K562 (cell line): ENCODE measurements at regions not wholly inside any gene's neighbourhood (a gene's known extent, or its start where the extent isn't known, plus 50 kb on each side); places are given as distances from the start of the nearest gene placed in this dataset.

Source experiments
- ATAC-seq: fragments of 200-7000 bp; cut with Tn5 transposase; 3 replicates; pipeline ENCODE4 v1.9.1; 2020; ENCODE audit warnings: moderate library complexity
- BruUV-seq: library from RNA; stranded (reverse); fragments of 400-500 nt; replicated peaks from 2 replicates; lab custom pipeline; 2021; lab: Mats Ljungman, UMichigan
- CTCF ChIA-PET: fragments of 300-600 bp; formaldehyde crosslinking; extraction: SDS; loops from one replicate; lab custom pipeline; 2021; ENCODE audit warnings: low intra/inter-chr PET ratio; lab: Yijun Ruan, JAX
- POLR2A ChIA-PET: fragments of 300-600, 350-650 bp; sonication (Branson Sonifier 250); formaldehyde crosslinking; extraction: SDS; loops from one replicate; lab custom pipeline; 2021; ENCODE audit warnings: antibody characterized with exemption, inconsistent platforms; lab: Yijun Ruan, JAX
- DNase-seq, 4 experiments: peaks; one replicate each; pipeline versions ENCODE4 v3.0.0 to v3.0.0-alpha.2; 2011 to 2018; ENCODE audit warnings: low spot score in 3 of 4, mixed read lengths in 3 of 4; ENCODE audit errors: extremely low read depth in 1 of 4
- FAIRE-seq: peaks from 2 replicates; lab custom pipeline; 2011; peaks lifted over from hg19 to GRCh38; lab: Jason Lieb, UNC
- H2AFZ ChIP-seq: 2 replicates; pipeline ENCODE4 v1.6.0; 2011; ENCODE audit warnings: low read depth, low read length, control low read depth, inconsistent platforms
- H3K27ac ChIP-seq: fragments of 200-600 bp; 3 replicates; pipeline ENCODE4 v1.8.0; 2011; ENCODE audit warnings: low read depth, mild to moderate bottlenecking, control low read depth, inconsistent platforms, low read length, moderate library complexity, mixed read lengths; ENCODE audit errors: extremely low read depth
- H3K27me3 ChIP-seq, 2 experiments: fragments of 300-600 bp in 1 of 2; 2 replicates in 1 of 2; 3 replicates in 1 of 2; pipeline versions ENCODE4 v1.6.0 to v1.8.0; 2011; ENCODE audit warnings: inconsistent platforms in 2 of 2, low read length in 2 of 2, mild to moderate bottlenecking in 1 of 2, mixed read lengths in 1 of 2, moderate library complexity in 1 of 2; ENCODE audit not compliant: control insufficient read depth in 2 of 2, insufficient read depth in 2 of 2
- H3K36me3 ChIP-seq: fragments of 300-600 bp; 3 replicates; pipeline ENCODE4 v1.8.0; 2011; ENCODE audit warnings: mild to moderate bottlenecking, low read length, inconsistent platforms; ENCODE audit not compliant: control insufficient read depth, insufficient read depth
- H3K4me1 ChIP-seq, 2 experiments: fragments of 200-600 bp in 1 of 2; replicated peaks in 1 of 2; 2 replicates in 1 of 2; 3 replicates in 1 of 2; pipeline versions ENCODE4 v1.5.1 to v1.8.0; 2011; ENCODE audit warnings: inconsistent platforms in 2 of 2, low read length in 2 of 2, mild to moderate bottlenecking in 1 of 2, mixed read lengths in 1 of 2, moderate library complexity in 1 of 2; ENCODE audit not compliant: control insufficient read depth in 2 of 2, insufficient read depth in 2 of 2
- H3K4me2 ChIP-seq: 2 replicates; pipeline ENCODE4 v1.6.1; 2011; ENCODE audit warnings: low read length, control low read depth, inconsistent platforms, mixed read lengths; ENCODE audit not compliant: insufficient read depth
- H3K4me3 ChIP-seq: fragments of 200-600 bp; sonication (generic), shearing (Covaris generic); 2 replicates; pipeline ENCODE4 v1.5.1; 2016; ENCODE audit warnings: control low read depth, inconsistent platforms
- H3K79me2 ChIP-seq: fragments of 200-600 bp; 3 replicates; pipeline ENCODE4 v1.8.0; 2011; ENCODE audit warnings: low read length, inconsistent platforms; ENCODE audit not compliant: control insufficient read depth, insufficient read depth
- H3K9ac ChIP-seq, 2 experiments: 2 replicates each; pipeline versions ENCODE4 v1.6.0 to v1.6.1; 2011; ENCODE audit warnings: low read depth in 2 of 2, low read length in 2 of 2, control low read depth in 1 of 2, inconsistent platforms in 1 of 2, mild to moderate bottlenecking in 1 of 2, mixed read lengths in 1 of 2; ENCODE audit not compliant: insufficient read depth in 1 of 2
- H3K9me1 ChIP-seq: one replicate; pipeline ENCODE4 v1.6.0; 2011; ENCODE audit warnings: inconsistent platforms, mild to moderate bottlenecking, low read length, moderate library complexity; ENCODE audit not compliant: control insufficient read depth, insufficient read depth
- H3K9me3 ChIP-seq: replicated peaks from 2 replicates; pipeline ENCODE4 v1.5.1; 2011; ENCODE audit warnings: low read depth, low read length, inconsistent platforms; ENCODE audit not compliant: control insufficient read depth, insufficient read depth
- H4K20me1 ChIP-seq: replicated peaks from 2 replicates; pipeline ENCODE4 v1.6.1; 2011; ENCODE audit warnings: low read length, inconsistent platforms, mixed read lengths; ENCODE audit not compliant: control insufficient read depth, insufficient read depth
- FOXM1 ChIP-seq, 2 experiments: fragments of 450-650 bp in 1 of 2; sonication (generic) in 1 of 2; formaldehyde crosslinking in 1 of 2; IDR thresholded peaks; 2 replicates each; pipeline versions ENCODE4 v1.6.1 to v1.9.0; 2017 to 2022; ENCODE audit warnings: low read depth in 2 of 2, mild to moderate bottlenecking in 2 of 2, missing genetic modification reagents in 1 of 2, moderate library complexity in 1 of 2
- NONO ChIP-seq, 2 experiments: fragments of 200-400 bp in 1 of 2; fragments of 450-650 bp in 1 of 2; formaldehyde crosslinking in 1 of 2; IDR thresholded peaks; 2 replicates each; pipeline ENCODE4 v1.6.1; 2017; ENCODE audit warnings: low read depth in 2 of 2, mild to moderate bottlenecking in 2 of 2, moderate library complexity in 2 of 2, low read length in 1 of 2
- RAD51 ChIP-seq: fragments of 450-650 bp; IDR thresholded peaks from 2 replicates; pipeline ENCODE4 v1.7.1; 2016; ENCODE audit warnings: low read depth, mild to moderate bottlenecking, borderline replicate concordance
- VEZF1 ChIP-seq: fragments of 200-800 bp; sonication (Bioruptor generic); IDR thresholded peaks from 2 replicates; pipeline ENCODE4 v1.6.1; 2017; ENCODE audit warnings: missing genetic modification characterization, missing compliant biosample characterization
- ZBTB7A ChIP-seq: IDR thresholded peaks from 2 replicates; pipeline ENCODE4 v1.6.1; 2011; ENCODE audit warnings: low read depth, mild to moderate bottlenecking, low read length, moderate library complexity, borderline replicate concordance; ENCODE audit not compliant: control insufficient read depth
- WGBS: fragments of 100-300 bp; shearing (Covaris generic); methylation state at CpG from one replicate; pipeline ENCODE4 v1.1.6; 2016; ENCODE audit warnings: low coverage, mixed read lengths; ENCODE audit not compliant: insufficient coverage; ENCODE audit errors: missing lambda C conversion rate; 5-methylcytosine and 5-hydroxymethylcytosine counted together
- in situ Hi-C: fragments of 300-500 bp; cut with MboI; formaldehyde crosslinking; loops from 4 replicates; pipeline ENCODE4 v1.15.0; 2018; ENCODE audit warnings: inconsistent platforms, mixed read lengths
- intact Hi-C: fragments of 100-400 bp; cut with micrococcal nuclease; formaldehyde crosslinking; loops from 2 replicates; pipeline ENCODE4 v1.14.2; 2022

GRCh38 chr5:100452126-100452525 is 83.0 kb upstream of the FAM174A start (continued):
- TF ChIP-seq RAD51: no peak
- TF ChIP-seq, all 486 proteins: peak for 0

GRCh38 chr5:100448111-100448528 is 87.1 kb upstream of the FAM174A start:
- WGBS: 5% methylated on average over 3 of the region's 3 CpGs
- no TSS peak for BruUV-seq
- in situ Hi-C loops: no loop called here

More at GRCh38 chr5:100448111-100448528, 87.1 kb upstream of the FAM174A start:
- ATAC-seq (no peak), FAIRE-seq (no peak), DNase-seq (no peak)
- ChIA-PET POLR2A (no interaction called here), CTCF (no interaction called here)
- H3K27me3 ChIP-seq: no peaks in the 10 kb centered on the region
- H3K9ac ChIP-seq: no peak overlapping the region
- intact Hi-C loops: no loop called here
- H4K20me1 ChIP-seq: no peaks in the 10 kb centered on the region
- H3K27ac ChIP-seq: no peak overlapping the region
- no peaks in the 10 kb centered on the region for H3K9me1 ChIP-seq
- H3K4me1 ChIP-seq: no peaks in the 10 kb centered on the region
- H2AFZ ChIP-seq: no peak overlapping the region
- no peaks in the 10 kb centered on the region for H3K9me3 ChIP-seq
- H3K79me2 ChIP-seq: no peaks in the 10 kb centered on the region
- H3K4me2 ChIP-seq: no peak overlapping the region
- no peak overlapping the region for H3K4me3 ChIP-seq
- no peaks in the 10 kb centered on the region for H3K36me3 ChIP-seq
- no peak for TF ChIP-seq ZBTB7A
- TF ChIP-seq FOXM1 (IDR thresholded peaks at IDR 0.05; ENCODE audit: low read depth): no peak
- no peak for TF ChIP-seq FOXM1 (CRISPR knock-in tag; IDR thresholded peaks at IDR 0.05; ENCODE audit: low read depth)
- no peak for TF ChIP-seq NONO (IDR thresholded peaks at IDR 0.05; ENCODE audit: low read depth in 2 of 2, low read length in 1 of 2)
- TF ChIP-seq VEZF1: no peak
